A673 (cell line): ENCODE measurements at regions not wholly inside any gene's neighbourhood (a gene's known extent, or its start where the extent isn't known, plus 50 kb on each side); places are given as distances from the start of the nearest gene placed in this dataset.

Experiments used
- EZH2 ChIP-seq: fragments of 200-600 bp; sonication (generic); IDR thresholded peaks from 2 replicates; pipeline ENCODE4 v1.6.1; 2017; ENCODE audit warnings: borderline replicate concordance, low read depth, mild to moderate bottlenecking, mixed read lengths, antibody characterized with exemption, low read length; ENCODE audit not compliant: poor library complexity, severe bottlenecking
- TF ChIP-seq, protein P1 (sequence below): fragments of 300-800, 200-600 bp; sonication (generic); conservative IDR thresholded peaks from 2 replicates; pipeline ENCODE4 v1.5.1; 2017; ENCODE audit warnings: low read depth, mild to moderate bottlenecking, antibody characterized with exemption, low read length, moderate library complexity, mixed read lengths

DNA sequence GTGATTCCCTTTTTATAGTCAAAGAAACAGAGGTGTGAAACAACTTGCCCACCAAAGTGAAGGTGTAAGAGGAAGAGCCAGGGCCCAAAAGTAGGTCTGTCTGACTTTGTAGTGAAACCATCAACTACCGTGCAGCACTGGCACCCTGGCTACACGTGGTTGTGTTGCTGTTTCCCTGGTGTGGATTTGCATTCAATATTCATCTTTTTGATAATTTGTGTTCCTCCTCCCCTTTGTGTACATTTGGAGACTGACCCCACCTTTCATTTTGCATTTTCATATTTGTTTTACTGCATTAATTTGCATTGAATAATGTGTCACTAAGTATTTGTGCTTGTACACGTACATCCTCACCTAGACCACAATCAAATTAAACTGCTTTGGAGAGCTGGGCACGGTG is 873.8 kb upstream of the WWC1 start:
- TF ChIP-seq, protein P1, sequence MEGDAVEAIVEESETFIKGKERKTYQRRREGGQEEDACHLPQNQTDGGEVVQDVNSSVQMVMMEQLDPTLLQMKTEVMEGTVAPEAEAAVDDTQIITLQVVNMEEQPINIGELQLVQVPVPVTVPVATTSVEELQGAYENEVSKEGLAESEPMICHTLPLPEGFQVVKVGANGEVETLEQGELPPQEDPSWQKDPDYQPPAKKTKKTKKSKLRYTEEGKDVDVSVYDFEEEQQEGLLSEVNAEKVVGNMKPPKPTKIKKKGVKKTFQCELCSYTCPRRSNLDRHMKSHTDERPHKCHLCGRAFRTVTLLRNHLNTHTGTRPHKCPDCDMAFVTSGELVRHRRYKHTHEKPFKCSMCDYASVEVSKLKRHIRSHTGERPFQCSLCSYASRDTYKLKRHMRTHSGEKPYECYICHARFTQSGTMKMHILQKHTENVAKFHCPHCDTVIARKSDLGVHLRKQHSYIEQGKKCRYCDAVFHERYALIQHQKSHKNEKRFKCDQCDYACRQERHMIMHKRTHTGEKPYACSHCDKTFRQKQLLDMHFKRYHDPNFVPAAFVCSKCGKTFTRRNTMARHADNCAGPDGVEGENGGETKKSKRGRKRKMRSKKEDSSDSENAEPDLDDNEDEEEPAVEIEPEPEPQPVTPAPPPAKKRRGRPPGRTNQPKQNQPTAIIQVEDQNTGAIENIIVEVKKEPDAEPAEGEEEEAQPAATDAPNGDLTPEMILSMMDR = no peak
- TF ChIP-seq EZH2 = no peak
